ENCODE measurements at regions not wholly inside any gene's neighbourhood (a gene's known extent, or its start where the extent isn't known, plus 50 kb on each side); places are given as distances from the start of the nearest gene placed in this dataset.

- intact Hi-C loops (cut with micrococcal nuclease; ENCODE audit: unreplicated experiment) (no loop called here), in situ Hi-C loops (cut with HindIII; ENCODE audit: low pct_unique_long_range_greater_than_20kb, low sequenced_read_pairs) (no loop called here)
- H3K27me3 ChIP-seq (ENCODE audit: control insufficient read depth, insufficient read depth, low read length) = 0 out of 2 replicates have a peak, but pooled peaks cover 3% of the 10 kb centered on the region
- H3K9me3 ChIP-seq (ENCODE audit: control insufficient read depth, insufficient read depth, low read depth, low read length) = no peaks in the 10 kb centered on the region
- DNase-seq (ENCODE audit: low read depth, low spot score) (no peak), ATAC-seq (no peak)
- H3K4me3 ChIP-seq (ENCODE audit: low read depth in 2 of 2, low read length in 2 of 2) = no peak overlapping the region
- ChIA-PET CTCF (no interaction called here), POLR2A (no interaction called here)
- TF ChIP-seq CTCF (IDR thresholded peaks at IDR 0.05) (no peak), POLR2AphosphoS5 (IDR thresholded peaks at IDR 0.05; ENCODE audit: low read depth, low read length) (no peak), REST (IDR thresholded peaks at IDR 0.05; ENCODE audit: insufficient read depth in 1 of 2, low read depth in 2 of 2, low read length in 1 of 2) (no peak), TCF7L2 (IDR thresholded peaks at IDR 0.05; ENCODE audit: low read depth, low read length) (no peak), SIN3A (IDR thresholded peaks at IDR 0.05; ENCODE audit: borderline replicate concordance, insufficient read depth, low read depth, low read length) (no peak)
- no peaks in the 10 kb centered on the region for H3K36me3 ChIP-seq (ENCODE audit: control insufficient read depth, insufficient read depth, low read length)
- H3K4me1 ChIP-seq (ENCODE audit: control insufficient read depth, insufficient read depth, low read length) = no peaks in the 10 kb centered on the region
- H3K27ac ChIP-seq (ENCODE audit: low read length) = no peak overlapping the region
- BruUV-seq (replicated peaks) = no TSS peak
Measured at GRCh38 chr16:86257546-86257945, 252.8 kb upstream of the FOXF1 start.

GRCh38 chr16:86258713-86259112, 251.6 kb upstream of the FOXF1 start:
- no peak overlapping the region for H3K27ac ChIP-seq (ENCODE audit: low read length)
- no peak overlapping the region for H3K4me3 ChIP-seq (ENCODE audit: low read depth in 2 of 2, low read length in 2 of 2)
- H3K4me1 ChIP-seq (ENCODE audit: control insufficient read depth, insufficient read depth, low read length) = no peaks in the 10 kb centered on the region
- no peak for ATAC-seq
- in situ Hi-C loops (cut with HindIII; ENCODE audit: low pct_unique_long_range_greater_than_20kb, low sequenced_read_pairs) = no loop called here
- H3K9me3 ChIP-seq (ENCODE audit: control insufficient read depth, insufficient read depth, low read depth, low read length) = no peaks in the 10 kb centered on the region
- ChIA-PET CTCF (no interaction called here), POLR2A (no interaction called here)
- H3K36me3 ChIP-seq (ENCODE audit: control insufficient read depth, insufficient read depth, low read length) = no peaks in the 10 kb centered on the region
- H3K27me3 ChIP-seq (ENCODE audit: control insufficient read depth, insufficient read depth, low read length) = 0 out of 2 replicates have a peak, but pooled peaks cover 3% of the 10 kb centered on the region
- DNase-seq (ENCODE audit: low read depth, low spot score) = no peak
- BruUV-seq (replicated peaks) = no TSS peak
- TF ChIP-seq REST (IDR thresholded peaks at IDR 0.05; ENCODE audit: insufficient read depth in 1 of 2, low read depth in 2 of 2, low read length in 1 of 2) = no peak
- no peak for TF ChIP-seq SIN3A (IDR thresholded peaks at IDR 0.05; ENCODE audit: borderline replicate concordance, insufficient read depth, low read depth, low read length)
- no peak for TF ChIP-seq POLR2AphosphoS5 (IDR thresholded peaks at IDR 0.05; ENCODE audit: low read depth, low read length)
- no peak for TF ChIP-seq CTCF (IDR thresholded peaks at IDR 0.05)
- no peak for TF ChIP-seq TCF7L2 (IDR thresholded peaks at IDR 0.05; ENCODE audit: low read depth, low read length)
- intact Hi-C loops (cut with micrococcal nuclease; ENCODE audit: unreplicated experiment) = no loop called here

Data from Panc1 (cell line).